GM12878 (cell line): ENCODE measurements at regions not wholly inside any gene's neighbourhood (a gene's known extent, or its start where the extent isn't known, plus 50 kb on each side); places are given as distances from the start of the nearest gene placed in this dataset.
"Not testable (repeated sequence)": the region's sequence is repeated elsewhere in the genome, so short reads cannot be mapped to it uniquely, and the experiment has no call there.

Experiments used
- ATAC-seq: fragments of 200-7000 bp; cut with Tn5 transposase; 3 replicates; pipeline ENCODE4 v1.9.1; 2020; ENCODE audit warnings: mild to moderate bottlenecking, moderate library complexity
- BruUV-seq: library from RNA; stranded (reverse); fragments of 400-500 nt; replicated peaks from 2 replicates; lab custom pipeline; 2021; lab: Mats Ljungman, UMichigan
- CTCF ChIA-PET: fragments of 300-600 bp; sonication (Branson Sonifier 250); formaldehyde crosslinking; extraction: SDS; loops from one replicate; lab custom pipeline; 2021; ENCODE audit warnings: inconsistent platforms; lab: Yijun Ruan, JAX
- POLR2A ChIA-PET: fragments of 350-600 bp; formaldehyde crosslinking; extraction: SDS; loops from one replicate; lab custom pipeline; 2021; ENCODE audit warnings: inconsistent platforms; lab: Charles Lee
- RAD21 ChIA-PET: fragments of 300-600 bp; sonication (Branson Sonifier 250); formaldehyde crosslinking; loops from one replicate; lab custom pipeline; 2023; ENCODE audit warnings: antibody characterized with exemption; ENCODE audit not compliant: unreplicated experiment; lab: Charles Lee
- SMC1A ChIA-PET: fragments of 300-600 bp; sonication (Branson Sonifier 250); formaldehyde crosslinking; loops from one replicate; lab custom pipeline; 2023; ENCODE audit not compliant: unreplicated experiment, uncharacterized antibody; lab: Charles Lee
- DNase-seq: peaks from one replicate; pipeline ENCODE4 v3.0.0-alpha.2; 2011; ENCODE audit warnings: low read depth, low spot score
- FAIRE-seq: peaks from 3 replicates; lab custom pipeline; 2011; peaks lifted over from hg19 to GRCh38; lab: Jason Lieb, UNC
- H2AFZ ChIP-seq: 2 replicates; pipeline ENCODE4 v1.6.0; 2011; ENCODE audit warnings: low read depth, low read length, control low read depth; ENCODE audit not compliant: control insufficient read depth
- H3K27ac ChIP-seq: 2 replicates; pipeline ENCODE4 v1.5.1; 2011; ENCODE audit warnings: control low read depth; ENCODE audit not compliant: control insufficient read depth, insufficient read depth
- H3K27me3 ChIP-seq, 2 experiments: replicated peaks in 1 of 2; 2 replicates each; pipeline versions ENCODE4 v1.6.0 to v1.6.1; 2011; ENCODE audit warnings: low read length in 1 of 2; ENCODE audit not compliant: control insufficient read depth in 2 of 2, insufficient read depth in 2 of 2
- H3K36me3 ChIP-seq, 2 experiments: 2 replicates each; pipeline ENCODE4 v1.5.1; 2011; ENCODE audit warnings: low read length in 1 of 2; ENCODE audit not compliant: control insufficient read depth in 2 of 2, insufficient read depth in 2 of 2
- H3K4me1 ChIP-seq: 2 replicates; pipeline ENCODE4 v1.6.1; 2011; ENCODE audit warnings: mild to moderate bottlenecking, low read length, moderate library complexity, mixed read lengths; ENCODE audit not compliant: control insufficient read depth, insufficient read depth
- H3K4me2 ChIP-seq: 2 replicates; pipeline ENCODE4 v1.6.0; 2011; ENCODE audit warnings: control low read depth; ENCODE audit not compliant: control insufficient read depth, insufficient read depth
- H3K4me3 ChIP-seq: fragments of 200-600 bp; sonication (generic); 2 replicates; pipeline ENCODE4 v1.5.1; 2016
- H3K79me2 ChIP-seq: 2 replicates; pipeline ENCODE4 v1.6.0; 2011; ENCODE audit warnings: low read length; ENCODE audit not compliant: control insufficient read depth, insufficient read depth
- H3K9ac ChIP-seq: 2 replicates; pipeline ENCODE4 v1.8.0; 2011; ENCODE audit warnings: low read length, control low read depth, mixed read lengths; ENCODE audit not compliant: control insufficient read depth, insufficient read depth
- H3K9me3 ChIP-seq: replicated peaks from 3 replicates; pipeline ENCODE4 v1.5.1; 2011; ENCODE audit warnings: mild to moderate bottlenecking, low read length; ENCODE audit not compliant: control insufficient read depth, insufficient read depth
- H4K20me1 ChIP-seq: 2 replicates; pipeline ENCODE4 v1.6.0; 2011; ENCODE audit not compliant: control insufficient read depth, insufficient read depth
- EGR1 ChIP-seq, 2 experiments: IDR thresholded peaks; 1 replicate in 1 of 2; 2 replicates in 1 of 2; pipeline ENCODE4 v1.6.1; 2011 to 2012; ENCODE audit warnings: low read depth in 2 of 2, low read length in 2 of 2, borderline replicate concordance in 1 of 2, mild to moderate bottlenecking in 1 of 2, moderate library complexity in 1 of 2
- FOXK2 ChIP-seq: fragments of 450-650 bp; IDR thresholded peaks from 2 replicates; pipeline ENCODE4 v1.6.1; 2017; ENCODE audit warnings: mild to moderate bottlenecking, moderate library complexity
- HDAC2 ChIP-seq: fragments of 200-600 bp; sonication (generic); IDR thresholded peaks from 2 replicates; pipeline ENCODE4 v1.6.1; 2017
- SP1 ChIP-seq: IDR thresholded peaks from one replicate; pipeline ENCODE4 v1.6.1; 2011; ENCODE audit warnings: low read depth, low read length
- SREBF1 ChIP-seq: IDR thresholded peaks from 2 replicates; pipeline ENCODE4 v1.6.1; 2012; ENCODE audit warnings: mild to moderate bottlenecking, low read length
- TCF12 ChIP-seq: IDR thresholded peaks from 2 replicates; pipeline ENCODE4 v1.6.1; 2011; ENCODE audit warnings: low read depth, mild to moderate bottlenecking, low read length
- WGBS: methylation state at CpG from one replicate; pipeline ENCODE4 v1.1.6; 2016; ENCODE audit warnings: low lambda C conversion rate; ENCODE audit not compliant: insufficient replicate concordance, insufficient coverage; ENCODE audit errors: missing lambda C conversion rate; 5-methylcytosine and 5-hydroxymethylcytosine counted together
- in situ Hi-C: fragments of 300-500 bp; cut with MboI; formaldehyde crosslinking; loops from 9 replicates; pipeline ENCODE4 v1.14.3; 2018; ENCODE audit warnings: mixed read lengths
- intact Hi-C: fragments of 100-400 bp; cut with micrococcal nuclease; formaldehyde crosslinking; loops from one replicate; pipeline ENCODE4 v1.14.2; 2022; ENCODE audit not compliant: unreplicated experiment
- TF ChIP-seq, protein P1 (sequence below): fragments of 450-650 bp; IDR thresholded peaks from 2 replicates; pipeline ENCODE4 v1.6.1; 2017; ENCODE audit warnings: antibody characterized with exemption, mild to moderate bottlenecking, moderate library complexity
- TF ChIP-seq, protein P2 (sequence below): fragments of 450-650 bp; IDR thresholded peaks from 2 replicates; pipeline ENCODE4 v1.6.1; 2017; ENCODE audit warnings: mild to moderate bottlenecking, moderate library complexity

DNA sequence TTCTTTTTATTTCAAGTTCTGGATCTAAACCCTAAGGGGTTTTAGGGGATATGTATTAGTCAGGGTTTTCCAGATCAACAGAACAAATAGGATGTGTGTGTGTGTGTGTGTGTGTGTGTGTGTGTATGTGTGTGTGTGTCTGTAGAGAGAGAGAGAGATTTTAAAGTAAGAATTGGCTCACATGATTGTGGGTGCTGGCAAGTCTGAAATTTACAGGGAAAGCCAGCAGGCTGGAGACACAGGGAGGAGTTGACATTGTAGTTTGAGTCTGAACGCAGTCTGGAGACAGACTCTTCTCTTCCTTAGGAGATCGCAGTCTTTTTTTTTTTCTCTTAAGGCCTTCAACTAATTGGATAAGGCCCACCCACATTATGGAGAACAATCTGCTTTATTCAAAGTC, 428.8 kb upstream of the TBL1XR1 start (continued):
- TF ChIP-seq, protein P1, sequence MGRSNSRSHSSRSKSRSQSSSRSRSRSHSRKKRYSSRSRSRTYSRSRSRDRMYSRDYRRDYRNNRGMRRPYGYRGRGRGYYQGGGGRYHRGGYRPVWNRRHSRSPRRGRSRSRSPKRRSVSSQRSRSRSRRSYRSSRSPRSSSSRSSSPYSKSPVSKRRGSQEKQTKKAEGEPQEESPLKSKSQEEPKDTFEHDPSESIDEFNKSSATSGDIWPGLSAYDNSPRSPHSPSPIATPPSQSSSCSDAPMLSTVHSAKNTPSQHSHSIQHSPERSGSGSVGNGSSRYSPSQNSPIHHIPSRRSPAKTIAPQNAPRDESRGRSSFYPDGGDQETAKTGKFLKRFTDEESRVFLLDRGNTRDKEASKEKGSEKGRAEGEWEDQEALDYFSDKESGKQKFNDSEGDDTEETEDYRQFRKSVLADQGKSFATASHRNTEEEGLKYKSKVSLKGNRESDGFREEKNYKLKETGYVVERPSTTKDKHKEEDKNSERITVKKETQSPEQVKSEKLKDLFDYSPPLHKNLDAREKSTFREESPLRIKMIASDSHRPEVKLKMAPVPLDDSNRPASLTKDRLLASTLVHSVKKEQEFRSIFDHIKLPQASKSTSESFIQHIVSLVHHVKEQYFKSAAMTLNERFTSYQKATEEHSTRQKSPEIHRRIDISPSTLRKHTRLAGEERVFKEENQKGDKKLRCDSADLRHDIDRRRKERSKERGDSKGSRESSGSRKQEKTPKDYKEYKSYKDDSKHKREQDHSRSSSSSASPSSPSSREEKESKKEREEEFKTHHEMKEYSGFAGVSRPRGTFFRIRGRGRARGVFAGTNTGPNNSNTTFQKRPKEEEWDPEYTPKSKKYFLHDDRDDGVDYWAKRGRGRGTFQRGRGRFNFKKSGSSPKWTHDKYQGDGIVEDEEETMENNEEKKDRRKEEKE = no peak

DNA sequence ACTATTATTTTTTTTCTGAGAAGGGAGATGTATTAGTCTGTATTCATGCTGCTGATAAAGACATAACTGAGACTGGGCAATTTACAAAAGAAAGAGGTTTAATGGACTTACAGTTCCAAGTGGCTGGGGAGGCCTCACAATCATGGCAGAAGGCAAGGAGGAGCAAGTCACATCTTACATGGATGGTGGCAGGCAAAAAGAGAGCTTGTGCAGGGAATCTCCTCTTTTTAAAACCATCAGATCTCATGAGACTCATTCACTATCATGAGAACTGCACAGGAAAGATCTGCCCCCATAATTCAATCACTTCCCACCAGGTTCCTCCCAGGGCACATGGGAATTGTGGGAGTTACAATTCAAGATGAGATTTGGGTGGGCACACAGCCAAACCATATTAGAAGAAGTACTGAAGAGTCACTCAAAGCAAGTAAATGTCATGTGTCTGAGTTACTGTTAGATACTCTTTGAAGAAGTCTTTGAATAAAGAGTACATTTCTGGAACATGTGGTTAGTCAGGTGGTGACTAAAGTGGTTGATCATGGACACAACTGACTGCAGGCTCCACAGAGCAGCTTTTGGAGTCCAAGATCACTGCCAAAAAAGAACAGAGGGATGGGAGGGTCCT, 430.9 kb upstream of the TBL1XR1 start:
- H3K9me3 ChIP-seq, ATAC-seq, H3K27me3 ChIP-seq, H3K4me1 ChIP-seq, H3K27ac ChIP-seq, BruUV-seq, SMC1A ChIA-PET, DNase-seq, FAIRE-seq, in situ Hi-C loops, H3K36me3 ChIP-seq, H3K4me2 ChIP-seq, RAD21 ChIA-PET, POLR2A ChIA-PET, H3K4me3 ChIP-seq, H3K79me2 ChIP-seq, H4K20me1 ChIP-seq, H2AFZ ChIP-seq, intact Hi-C loops, CTCF ChIA-PET, H3K9ac ChIP-seq: not testable (repeated sequence)

DNA sequence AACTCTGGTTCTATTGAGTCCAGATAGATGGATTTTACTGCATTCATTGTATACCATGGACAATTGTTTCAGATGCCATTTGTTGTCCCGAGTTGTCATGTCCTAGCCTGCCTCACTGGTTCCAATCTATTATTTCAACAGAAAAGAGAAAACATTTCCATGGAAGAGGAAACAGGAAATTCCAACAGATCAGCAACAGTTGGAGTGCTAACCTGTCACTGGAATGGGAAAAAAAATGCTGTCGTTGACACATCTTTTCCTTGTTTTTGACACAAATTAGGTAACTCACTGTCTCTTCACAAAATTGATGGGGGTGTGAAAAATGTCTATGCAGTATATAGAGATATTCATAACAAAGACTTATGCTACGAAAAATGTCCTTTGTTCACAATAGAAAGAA, 432.0 kb upstream of the TBL1XR1 start:
- POLR2A ChIA-PET = no interaction called here
- FAIRE-seq = no peak
- no peaks in the 10 kb centered on the region for H3K4me1 ChIP-seq
- no peak overlapping the region for H3K4me3 ChIP-seq
- H3K27ac ChIP-seq = no peak overlapping the region
- DNase-seq = no peak
- H3K9me3 ChIP-seq = no peaks in the 10 kb centered on the region; the same call in 1 of the 3 replicates
- no peak for ATAC-seq
- intact Hi-C loops (no loop called here), in situ Hi-C loops (no loop called here)
- H3K4me2 ChIP-seq = no peak overlapping the region
- RAD21 ChIA-PET = no interaction called here
- 19% methylated on average over 3 of the region's 3 CpGs for WGBS
- no peaks in the 10 kb centered on the region for H3K36me3 ChIP-seq
- H2AFZ ChIP-seq = no peak overlapping the region
- BruUV-seq = no TSS peak
- no peaks in the 10 kb centered on the region; a peak in 1 of 4 replicates for H3K27me3 ChIP-seq
- SMC1A ChIA-PET = no interaction called here
- no peaks in the 10 kb centered on the region for H3K79me2 ChIP-seq
- H4K20me1 ChIP-seq = no peaks in the 10 kb centered on the region
- no peak overlapping the region for H3K9ac ChIP-seq
- CTCF ChIA-PET = no interaction called here
- TF ChIP-seq FOXK2 (no peak), SP1 (no peak), SREBF1 (no peak), TCF12 (no peak), EGR1 (IDR thresholded peaks at IDR 0.05; ENCODE audit: borderline replicate concordance in 1 of 2, low read depth in 2 of 2, low read length in 2 of 2) (no peak), HDAC2 (no peak)
- TF ChIP-seq, protein P2, sequence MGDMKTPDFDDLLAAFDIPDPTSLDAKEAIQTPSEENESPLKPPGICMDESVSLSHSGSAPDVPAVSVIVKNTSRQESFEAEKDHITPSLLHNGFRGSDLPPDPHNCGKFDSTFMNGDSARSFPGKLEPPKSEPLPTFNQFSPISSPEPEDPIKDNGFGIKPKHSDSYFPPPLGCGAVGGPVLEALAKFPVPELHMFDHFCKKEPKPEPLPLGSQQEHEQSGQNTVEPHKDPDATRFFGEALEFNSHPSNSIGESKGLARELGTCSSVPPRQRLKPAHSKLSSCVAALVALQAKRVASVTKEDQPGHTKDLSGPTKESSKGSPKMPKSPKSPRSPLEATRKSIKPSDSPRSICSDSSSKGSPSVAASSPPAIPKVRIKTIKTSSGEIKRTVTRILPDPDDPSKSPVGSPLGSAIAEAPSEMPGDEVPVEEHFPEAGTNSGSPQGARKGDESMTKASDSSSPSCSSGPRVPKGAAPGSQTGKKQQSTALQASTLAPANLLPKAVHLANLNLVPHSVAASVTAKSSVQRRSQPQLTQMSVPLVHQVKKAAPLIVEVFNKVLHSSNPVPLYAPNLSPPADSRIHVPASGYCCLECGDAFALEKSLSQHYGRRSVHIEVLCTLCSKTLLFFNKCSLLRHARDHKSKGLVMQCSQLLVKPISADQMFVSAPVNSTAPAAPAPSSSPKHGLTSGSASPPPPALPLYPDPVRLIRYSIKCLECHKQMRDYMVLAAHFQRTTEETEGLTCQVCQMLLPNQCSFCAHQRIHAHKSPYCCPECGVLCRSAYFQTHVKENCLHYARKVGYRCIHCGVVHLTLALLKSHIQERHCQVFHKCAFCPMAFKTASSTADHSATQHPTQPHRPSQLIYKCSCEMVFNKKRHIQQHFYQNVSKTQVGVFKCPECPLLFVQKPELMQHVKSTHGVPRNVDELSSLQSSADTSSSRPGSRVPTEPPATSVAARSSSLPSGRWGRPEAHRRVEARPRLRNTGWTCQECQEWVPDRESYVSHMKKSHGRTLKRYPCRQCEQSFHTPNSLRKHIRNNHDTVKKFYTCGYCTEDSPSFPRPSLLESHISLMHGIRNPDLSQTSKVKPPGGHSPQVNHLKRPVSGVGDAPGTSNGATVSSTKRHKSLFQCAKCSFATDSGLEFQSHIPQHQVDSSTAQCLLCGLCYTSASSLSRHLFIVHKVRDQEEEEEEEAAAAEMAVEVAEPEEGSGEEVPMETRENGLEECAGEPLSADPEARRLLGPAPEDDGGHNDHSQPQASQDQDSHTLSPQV = no peak
